ENCODE measurements at regions not wholly inside any gene's neighbourhood (a gene's known extent, or its start where the extent isn't known, plus 50 kb on each side); places are given as distances from the start of the nearest gene placed in this dataset.
"Not testable (repeated sequence)": the region's sequence is repeated elsewhere in the genome, so short reads cannot be mapped to it uniquely, and the experiment has no call there.

DNA sequence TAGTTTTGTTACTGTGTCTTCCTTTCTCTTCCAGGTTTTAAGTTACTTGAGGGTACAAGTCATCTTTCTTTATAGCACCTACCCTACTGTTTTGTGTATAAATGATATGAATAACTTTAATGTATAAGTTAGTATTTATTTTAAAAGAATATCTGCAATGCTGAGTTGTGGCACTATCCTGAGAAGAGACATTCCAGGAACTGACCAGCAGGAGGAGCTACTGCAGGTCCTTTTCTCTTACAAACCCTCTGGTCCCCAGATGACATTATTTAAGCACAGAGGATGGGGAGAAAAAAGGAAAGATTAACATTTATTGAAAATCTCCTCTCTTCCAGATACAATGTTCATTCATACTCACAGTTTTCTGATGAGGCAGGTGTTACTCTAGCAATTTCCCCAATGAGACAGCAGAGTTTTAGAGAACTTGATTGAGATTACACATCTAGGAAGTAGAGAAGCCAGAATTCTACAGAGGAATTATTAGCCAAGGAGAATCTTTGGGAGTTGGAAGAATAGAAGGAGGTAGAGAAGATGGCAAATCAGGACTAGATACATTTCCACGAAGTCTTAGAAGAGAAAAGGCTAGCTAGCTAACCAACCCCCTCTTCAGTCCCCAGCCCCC, 541.2 kb upstream of the API5 start:
- DNase-seq (ENCODE audit: low spot score): no peak

DNA sequence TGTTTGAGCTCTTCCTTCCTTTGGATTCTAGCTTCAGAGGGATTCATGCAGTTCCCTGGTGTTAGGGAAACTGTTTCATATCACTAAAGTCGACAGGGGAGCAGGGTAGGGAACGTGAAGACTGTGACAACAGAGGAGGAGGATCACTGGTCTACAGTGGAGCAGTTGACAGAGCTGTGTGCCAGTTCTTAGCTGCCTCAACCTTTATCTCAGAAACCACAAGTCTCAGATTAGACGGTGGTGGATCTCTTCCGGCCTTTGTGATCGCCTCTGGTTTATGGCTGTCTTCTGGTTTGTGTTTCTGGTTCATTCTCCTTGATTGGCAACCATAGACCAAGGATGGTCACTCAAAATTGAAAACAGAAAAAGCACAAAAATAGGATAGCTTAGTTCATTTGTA, 538.9 kb upstream of the API5 start:
- DNase-seq (ENCODE audit: low spot score): no peak

DNA sequence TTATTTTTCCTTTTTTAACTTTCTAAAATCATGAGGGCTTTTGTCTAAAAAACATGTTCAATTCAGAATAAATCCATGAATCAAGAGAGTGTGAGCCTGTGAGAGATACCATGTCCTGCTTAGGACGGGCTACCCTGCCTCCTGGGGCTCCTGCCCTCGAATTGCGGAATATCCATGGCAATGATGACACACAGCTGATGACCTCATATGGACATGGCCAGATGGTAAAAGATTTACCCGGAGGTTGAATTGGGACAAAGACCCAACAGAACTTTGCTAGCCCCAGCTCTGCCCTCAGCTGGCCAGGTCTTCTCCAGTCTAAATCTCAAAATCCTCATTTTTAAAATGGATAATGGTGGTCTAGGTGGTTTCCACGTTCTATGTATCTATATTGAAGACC, 538.1 kb upstream of the API5 start:
- no peak for DNase-seq (ENCODE audit: low spot score)

DNA sequence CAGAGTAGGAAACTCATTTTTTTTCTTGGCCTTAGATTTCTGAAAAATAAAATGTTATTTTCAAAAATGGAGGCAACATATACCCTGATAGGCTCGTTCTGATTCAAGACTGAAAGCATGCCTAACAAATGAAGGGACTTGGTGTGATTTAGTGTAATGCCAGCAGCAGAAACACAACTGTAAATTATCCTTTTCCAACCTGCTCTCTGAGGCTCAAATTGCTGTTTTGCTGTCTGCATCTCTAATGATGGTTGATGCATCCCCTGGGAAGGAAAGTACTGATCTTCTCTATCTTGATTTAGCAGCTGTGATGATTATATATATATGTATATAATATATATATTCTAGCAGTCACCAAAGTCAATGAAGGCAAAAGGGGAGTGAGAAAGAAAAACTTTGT, 537.2 kb upstream of the API5 start:
- no peak for DNase-seq (ENCODE audit: low spot score)

DNA sequence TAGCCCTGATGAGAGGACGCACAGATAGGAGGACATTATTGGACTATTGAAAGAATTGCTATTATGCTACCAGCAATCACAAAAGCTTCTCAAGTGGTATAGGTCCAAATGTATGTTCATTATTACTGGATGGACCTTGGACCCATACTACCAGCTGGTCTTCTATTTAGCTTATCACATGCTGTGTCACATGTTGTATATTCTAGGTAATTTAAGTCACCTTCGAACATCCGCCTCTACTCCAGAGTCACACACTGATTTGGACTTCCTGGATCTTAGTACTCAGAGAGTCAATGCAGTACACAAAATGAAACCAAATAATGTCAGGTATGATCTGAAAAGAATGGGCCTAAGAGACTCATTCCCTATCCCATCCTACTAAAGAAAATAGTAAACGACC, 534.0 kb upstream of the API5 start:
- no peak for DNase-seq (ENCODE audit: low spot score)

DNA sequence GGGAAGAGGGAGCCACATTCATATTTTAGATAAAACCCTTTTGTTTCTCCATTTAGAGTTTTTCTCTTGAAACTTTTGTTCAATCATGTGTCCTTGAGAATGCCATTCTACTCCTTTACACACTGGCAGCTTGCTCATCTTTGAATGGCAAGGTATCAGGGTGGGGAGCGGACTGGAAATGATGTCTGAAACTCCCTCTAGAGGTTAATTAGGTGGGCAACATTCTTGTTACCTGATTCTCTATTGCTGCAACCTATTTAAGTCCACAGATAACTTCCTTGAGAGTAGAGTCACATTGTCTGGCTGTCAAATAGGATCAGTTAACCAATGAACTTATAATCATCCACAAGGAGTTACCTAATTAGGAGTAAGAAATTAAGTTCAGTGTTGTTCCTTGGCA, 533.6 kb upstream of the API5 start:
- DNase-seq (ENCODE audit: low spot score): no peak

DNA sequence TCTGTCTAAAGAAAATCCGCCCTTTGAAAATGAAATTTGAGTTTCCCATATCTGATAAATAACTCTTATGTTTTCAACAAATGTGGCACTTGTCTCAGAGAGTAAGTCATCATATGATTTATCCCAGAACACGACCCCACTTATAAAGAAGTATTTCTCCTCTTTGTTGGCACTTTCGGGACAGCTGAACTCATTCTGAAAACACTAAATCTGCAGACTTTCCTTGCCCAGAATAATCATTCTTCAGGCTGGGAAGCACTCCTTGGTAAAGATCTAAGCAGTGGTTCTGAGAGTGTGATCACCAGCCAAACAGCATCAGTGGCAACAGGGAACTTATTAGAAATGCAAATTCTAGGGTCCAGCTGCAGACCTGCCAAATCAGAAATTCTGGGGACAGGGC, 532.2 kb upstream of the API5 start:
- no peak for DNase-seq (ENCODE audit: low spot score)

DNA sequence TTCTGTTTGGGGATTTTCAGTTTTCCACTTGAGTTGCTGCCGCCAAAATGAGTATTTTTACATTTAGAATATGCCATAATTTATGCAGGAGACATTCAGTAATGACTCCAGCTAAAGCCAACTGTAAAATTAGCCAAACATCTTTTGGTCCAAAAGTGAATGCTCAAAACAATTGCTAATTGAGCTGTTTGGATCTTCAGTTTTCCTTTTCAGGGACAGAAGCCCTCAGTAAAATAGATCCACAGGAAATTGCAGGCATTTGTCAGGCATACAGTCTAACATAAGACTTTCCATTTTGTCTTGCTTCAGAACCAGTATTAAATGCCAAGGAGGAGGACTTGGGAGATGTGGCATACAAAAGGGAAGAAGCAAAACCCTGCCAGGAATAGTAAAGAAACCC, 524.8 kb upstream of the API5 start:
- no peak for DNase-seq (ENCODE audit: low spot score)

DNA sequence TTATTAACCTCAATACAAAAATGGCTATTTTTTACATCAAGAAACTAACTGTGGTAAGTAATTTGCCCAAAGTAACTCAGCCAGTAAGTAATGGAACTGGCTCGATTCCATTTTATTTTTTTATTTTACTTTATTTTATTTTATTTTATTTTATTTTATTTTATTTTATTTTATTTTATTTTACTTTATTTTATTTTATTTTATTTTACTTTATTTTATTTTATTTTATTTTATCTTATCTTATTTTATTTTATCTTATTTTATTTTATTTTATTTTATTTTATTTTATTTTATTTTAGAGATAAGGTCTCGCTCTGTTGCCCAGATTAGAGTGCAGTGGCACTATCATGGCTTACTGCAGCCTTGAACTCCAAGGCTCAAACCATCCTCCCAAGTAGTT, 516.3 kb upstream of the API5 start:
- not testable (repeated sequence) for DNase-seq (ENCODE audit: low spot score)

DNA sequence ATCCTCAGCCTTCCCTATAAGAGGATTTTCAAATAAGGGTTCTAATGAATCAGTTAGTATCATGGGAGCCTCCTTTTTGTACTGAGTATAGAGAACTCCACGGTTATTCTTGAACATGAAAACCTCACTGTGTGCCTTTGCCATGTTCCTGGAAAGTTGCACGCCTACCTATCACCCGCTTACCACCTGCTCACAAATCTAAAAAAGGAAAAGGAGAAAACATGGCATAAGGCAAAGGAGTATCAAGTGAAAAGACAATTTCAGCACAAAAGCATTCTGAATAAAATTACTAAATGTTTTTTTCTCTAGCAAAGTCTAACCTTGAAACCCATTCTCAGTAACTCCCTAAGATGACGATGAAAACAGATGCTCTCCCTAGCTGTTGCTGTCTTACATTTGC, 511.8 kb upstream of the API5 start:
- DNase-seq (ENCODE audit: low spot score): no peak

DNA sequence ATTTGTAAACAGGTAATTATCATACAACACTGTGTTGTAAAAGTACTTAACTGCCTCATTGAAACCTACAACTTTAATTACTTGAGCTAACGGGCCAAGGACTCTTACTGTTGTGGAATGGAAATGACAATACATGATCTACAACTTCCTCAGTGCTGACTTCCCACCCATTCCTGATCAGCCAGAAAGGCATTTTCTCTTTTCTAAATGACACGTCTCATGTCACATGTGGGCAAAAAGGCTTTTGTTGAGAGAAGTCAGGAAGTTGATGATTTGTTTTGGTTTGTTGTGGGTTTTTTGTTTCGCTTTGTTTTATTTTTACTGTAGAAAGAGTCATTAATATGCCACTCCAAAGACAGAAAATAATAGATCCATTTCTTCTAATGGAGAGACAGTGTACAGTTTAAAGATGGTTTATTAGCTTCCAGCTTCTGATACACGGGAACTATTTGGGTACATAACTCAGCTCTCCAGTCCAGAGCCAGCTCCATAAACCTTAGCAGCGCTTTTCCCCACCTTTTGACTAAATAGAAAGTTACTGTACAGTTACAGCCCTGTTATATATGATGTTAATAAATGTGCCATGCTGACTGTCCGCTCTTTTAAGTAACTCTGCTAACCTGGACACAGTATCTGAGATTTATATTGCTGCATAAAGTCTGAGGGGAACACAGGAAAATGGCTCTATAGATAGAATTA, 509.4 kb upstream of the API5 start:
- DNase-seq (ENCODE audit: low spot score): no peak

DNA sequence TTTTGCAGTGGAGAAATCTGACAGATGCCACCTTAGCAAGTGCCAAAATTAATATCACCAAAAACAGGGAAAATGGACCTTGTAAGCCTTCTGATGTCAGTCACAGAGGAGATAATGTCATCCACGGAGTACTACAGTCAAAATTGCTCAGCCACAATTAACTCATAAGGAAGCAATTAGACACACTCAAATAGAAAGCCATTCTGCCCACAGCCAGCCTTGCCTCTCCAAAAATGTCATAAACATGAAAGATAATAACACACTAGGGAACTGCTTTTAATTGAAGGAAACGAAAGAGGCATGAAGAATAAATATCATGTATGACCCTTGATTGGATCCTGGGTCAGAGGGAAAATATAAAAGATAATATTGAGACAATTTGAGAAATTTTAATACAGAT, 505.6 kb upstream of the API5 start:
- DNase-seq (ENCODE audit: low spot score): no peak

DNA sequence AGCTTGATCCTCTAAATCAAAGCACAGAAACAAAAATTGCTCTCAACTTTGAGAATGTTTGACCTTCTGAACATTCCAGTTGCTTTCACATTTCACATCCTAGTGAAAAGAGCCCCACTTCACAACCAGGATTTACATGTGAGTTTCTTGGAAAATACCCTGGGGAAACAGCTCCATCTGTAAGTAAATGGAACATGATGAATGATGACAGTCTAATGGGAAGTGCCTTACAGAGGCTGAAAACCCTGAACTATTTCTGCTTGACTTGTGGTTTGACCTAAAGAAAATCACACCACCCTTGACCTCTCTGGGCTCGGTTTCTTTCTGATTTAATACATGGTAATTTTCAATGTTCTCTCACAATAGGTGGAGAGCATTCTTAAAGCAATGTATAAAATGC, 499.4 kb upstream of the API5 start:
- no peak for DNase-seq (ENCODE audit: low spot score)

DNA sequence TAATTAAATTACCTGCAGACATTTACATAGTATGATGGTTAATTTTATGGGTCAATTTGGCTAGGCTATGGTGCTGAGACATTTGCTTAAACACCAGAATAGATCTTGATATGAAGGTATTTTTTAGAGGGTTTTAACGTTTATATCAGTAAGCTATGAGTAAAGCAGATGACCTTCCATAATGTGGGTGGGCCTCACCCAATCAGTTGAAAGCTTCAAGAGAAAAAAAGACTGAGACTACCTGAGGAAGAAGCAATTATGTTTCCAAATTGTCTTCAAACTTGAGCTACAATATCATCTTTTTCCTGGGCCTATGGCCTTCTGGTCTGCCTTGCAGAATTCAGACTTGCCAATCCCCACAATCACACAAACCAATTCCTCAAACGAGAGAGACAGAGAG, 498.8 kb upstream of the API5 start:
- DNase-seq (ENCODE audit: low spot score): no peak

DNA sequence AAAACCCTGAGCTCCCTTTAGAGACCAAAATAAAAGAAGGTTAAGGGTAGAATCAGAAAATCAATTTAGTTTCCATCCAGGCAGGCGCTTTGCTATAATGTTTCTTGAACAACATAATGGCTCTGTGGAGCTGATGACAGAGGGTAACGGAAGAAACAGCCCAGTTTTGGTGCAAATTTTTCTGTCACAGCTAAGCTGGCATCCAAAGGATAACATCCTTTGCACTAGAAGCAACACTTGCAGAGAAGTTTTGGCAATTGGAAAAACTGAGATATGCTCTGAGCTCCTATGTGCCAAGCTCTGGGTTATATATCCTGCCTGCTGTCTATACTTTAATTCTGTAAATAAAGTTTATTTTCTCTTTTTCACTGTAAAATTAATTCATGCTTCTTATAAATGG, 495.3 kb upstream of the API5 start:
- no peak for DNase-seq (ENCODE audit: low spot score)

DNA sequence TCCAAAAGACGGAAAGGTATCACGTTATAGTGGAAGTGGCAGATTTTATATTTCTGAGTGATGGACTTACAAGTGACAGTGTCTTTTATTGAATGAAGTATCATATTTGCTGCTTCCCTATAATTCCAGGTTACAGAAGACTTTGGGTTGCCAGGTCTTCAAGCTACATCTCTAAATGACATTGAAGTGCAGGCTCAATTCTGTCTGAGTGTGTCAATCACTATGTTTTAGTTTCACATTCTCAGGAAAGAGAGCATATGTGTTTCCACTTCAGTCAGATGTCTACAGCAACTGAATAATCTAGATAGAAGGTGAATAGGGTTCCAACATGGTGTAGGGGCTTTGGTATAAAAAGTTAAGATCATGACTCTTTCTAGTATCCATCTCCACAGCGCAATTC, 492.7 kb upstream of the API5 start:
- DNase-seq (ENCODE audit: low spot score): no peak

DNA sequence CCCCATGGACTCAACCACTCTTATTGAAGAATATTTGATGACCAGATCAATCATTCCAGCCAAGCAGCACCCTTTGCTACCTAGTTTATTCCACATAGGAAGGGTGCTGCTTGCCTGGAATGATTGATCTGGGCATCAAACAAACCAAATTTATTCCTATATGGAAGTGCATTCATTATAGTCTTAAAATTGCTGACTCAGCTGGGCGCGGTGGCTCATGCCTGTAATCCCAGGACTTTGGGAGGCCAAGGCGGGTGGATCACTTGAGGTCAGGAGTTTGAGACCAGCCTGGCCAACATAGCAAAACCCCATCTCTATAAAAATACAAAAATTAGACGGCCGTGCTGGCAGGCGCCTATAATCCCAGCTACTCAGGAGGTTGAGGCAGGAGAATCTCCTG, 489.6 kb upstream of the API5 start:
- DNase-seq (ENCODE audit: low spot score): not testable (repeated sequence)

DNA sequence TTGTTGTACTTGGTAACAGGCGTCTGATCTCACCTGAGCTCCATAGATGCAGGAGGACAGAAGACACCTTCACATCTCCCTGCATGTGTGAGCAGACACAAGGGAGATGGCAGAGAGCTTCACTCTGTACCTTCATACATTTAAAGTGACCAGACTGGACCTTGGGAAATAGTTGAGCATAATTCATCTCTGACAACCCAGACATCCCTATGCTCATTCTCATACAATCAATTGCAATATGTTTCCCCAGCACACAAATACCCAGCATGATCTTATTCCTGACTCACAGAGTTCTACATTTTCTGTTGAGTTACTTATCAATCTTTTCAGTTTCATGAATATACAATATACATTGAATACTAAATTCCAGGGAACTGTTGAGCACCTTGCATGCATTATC, 488.2 kb upstream of the API5 start:
- DNase-seq (ENCODE audit: low spot score): no peak

DNA sequence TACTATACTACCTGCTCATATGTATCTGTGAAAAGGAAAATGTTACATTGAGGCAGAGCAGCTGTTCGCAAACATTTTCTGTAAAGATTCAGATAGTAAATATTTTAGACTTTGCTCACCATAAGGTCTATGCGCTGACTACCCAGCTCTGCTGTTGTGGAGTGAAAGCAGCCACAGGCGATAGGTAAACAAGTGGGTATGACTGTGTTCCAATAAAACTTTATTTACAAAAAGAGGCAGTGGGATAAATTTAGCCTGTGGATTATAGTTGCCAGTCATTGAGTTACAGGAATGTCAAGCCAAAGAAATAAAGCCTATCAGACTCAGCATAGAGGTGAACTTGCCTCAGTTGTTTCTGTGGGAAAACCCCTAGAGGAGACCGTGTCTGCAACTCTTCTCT, 487.7 kb upstream of the API5 start:
- DNase-seq (ENCODE audit: low spot score): no peak

DNA sequence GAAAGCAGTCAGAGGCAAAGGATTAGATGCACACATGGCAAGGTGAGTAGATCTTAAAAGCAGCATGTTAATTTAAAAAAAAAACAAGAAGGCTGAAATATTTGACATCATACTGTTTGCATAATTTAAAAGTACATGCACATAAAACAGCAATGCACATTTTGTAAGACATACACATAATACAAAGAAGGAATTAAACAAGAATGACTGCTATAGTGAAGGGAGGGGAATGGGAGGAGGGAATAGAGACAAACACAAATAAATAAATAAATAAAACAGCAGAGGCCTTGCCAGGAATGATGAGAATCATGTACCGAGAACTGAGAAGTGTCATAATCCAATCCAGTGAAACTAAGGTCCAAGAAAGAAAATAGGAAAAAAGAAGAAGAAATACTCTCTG, 486.2 kb upstream of the API5 start:
- no peak for DNase-seq (ENCODE audit: low spot score)

DNA sequence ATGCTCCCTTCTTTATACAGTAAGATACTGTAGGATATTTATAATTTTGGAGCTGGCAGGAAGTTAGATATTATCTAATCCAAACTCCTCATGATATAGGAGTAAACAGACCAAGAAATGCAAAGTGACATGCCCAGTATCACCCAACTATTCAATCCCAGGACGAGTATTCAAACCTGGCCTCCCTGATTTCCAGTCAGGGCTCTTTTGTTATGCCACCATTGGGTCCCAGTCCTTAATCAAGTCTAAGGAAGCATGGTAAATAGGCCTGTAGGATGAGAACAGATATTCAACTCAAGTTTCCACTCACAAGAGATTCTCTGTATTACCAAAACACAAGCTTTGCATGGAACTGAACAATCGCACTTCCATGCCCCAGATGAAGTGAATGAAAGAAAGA, 484.0 kb upstream of the API5 start:
- no peak for DNase-seq (ENCODE audit: low spot score)

DNA sequence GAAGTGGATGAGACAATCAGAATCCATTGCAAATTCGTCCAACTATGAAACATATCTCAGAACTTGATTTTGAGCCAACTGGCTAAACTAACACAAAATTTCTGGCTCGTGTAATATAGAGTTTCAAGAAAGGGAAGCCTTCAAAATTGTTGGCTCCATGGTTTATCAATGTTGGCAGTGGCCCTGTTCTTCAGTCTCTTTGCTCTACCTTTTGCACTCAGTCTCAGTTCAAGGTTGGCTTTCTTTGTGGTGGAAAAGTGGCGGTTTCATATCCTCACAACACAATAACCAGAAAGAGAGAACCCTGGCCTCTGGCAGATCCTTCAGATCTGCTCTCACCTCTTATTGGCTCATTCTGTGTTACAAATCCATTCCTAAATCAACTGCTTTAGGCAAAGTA, 473.8 kb upstream of the API5 start:
- no peak for DNase-seq (ENCODE audit: low spot score)

DNA sequence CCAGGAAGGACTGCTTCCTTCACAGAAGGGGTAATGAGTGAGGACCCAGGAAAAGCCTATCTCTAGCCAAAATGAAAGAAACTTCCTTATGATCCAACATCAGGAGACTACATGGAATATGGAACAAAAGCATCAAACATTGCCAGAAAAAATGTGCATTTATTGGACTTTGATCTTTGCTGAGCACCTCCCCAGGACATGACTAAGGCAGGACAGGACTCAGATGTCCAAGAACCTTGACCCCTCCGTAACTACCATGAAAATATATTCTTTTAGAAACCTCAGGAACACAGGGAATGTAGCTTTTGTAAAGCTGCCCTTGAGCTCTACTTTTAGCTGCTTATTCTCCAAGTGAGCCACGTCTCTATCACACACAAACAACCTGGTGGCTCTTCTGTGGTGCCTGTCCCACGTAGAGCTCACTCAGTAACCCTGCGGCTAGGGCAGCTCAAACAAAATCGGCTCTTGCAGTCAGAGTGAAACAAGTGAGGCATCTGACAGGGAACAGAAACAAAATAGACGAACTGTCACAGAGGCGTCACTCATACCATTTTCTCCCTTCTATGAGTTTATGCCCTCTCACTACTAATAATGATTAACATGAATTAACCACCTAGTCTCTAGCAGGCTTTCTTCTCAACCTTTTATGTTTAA, 471.5 kb upstream of the API5 start:
- no peak for DNase-seq (ENCODE audit: low spot score)

DNA sequence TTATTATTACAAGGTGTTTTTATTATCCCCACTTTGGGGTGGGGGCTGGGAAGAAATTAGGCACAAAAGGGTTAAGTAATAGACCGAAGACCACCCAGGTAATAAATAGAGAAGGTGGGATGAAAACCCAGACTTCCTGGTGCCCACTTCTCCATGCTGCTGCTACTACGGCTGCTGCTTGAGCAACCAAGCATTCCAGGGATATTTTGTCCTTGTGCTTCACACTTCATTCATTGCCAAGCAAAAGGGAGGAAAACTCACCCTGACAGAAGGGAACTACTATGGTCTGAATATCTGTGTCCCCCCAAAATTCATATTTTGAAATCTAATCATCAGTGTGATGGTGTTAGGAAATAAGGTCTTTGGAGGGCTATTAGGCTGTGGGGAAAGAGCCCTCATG, 470.9 kb upstream of the API5 start:
- no peak for DNase-seq (ENCODE audit: low spot score)
